H9 (cell line): ENCODE measurements at regions not wholly inside any gene's neighbourhood (a gene's known extent, or its start where the extent isn't known, plus 50 kb on each side); places are given as distances from the start of the nearest gene placed in this dataset.

Source experiments
- DNase-seq: peaks from one replicate; pipeline ENCODE4 v3.0.0-alpha.2; 2017
- H2AFZ ChIP-seq: one replicate; pipeline ENCODE4 v1.6.1; 2013; ENCODE audit warnings: mild to moderate bottlenecking, low read length, control low read depth, moderate library complexity
- H2AK5ac ChIP-seq: 2 replicates; pipeline ENCODE4 v1.6.1; 2013; ENCODE audit warnings: low read length, control low read depth, mixed read lengths; ENCODE audit not compliant: insufficient read length
- H2BK120ac ChIP-seq: one replicate; pipeline ENCODE4 v1.6.1; 2013; ENCODE audit warnings: low read depth, mild to moderate bottlenecking, low read length, control low read depth, inconsistent platforms; ENCODE audit not compliant: poor library complexity, severe bottlenecking
- H2BK12ac ChIP-seq: 2 replicates; pipeline ENCODE4 v1.6.1; 2013; ENCODE audit warnings: low read length, control low read depth, mixed read lengths, low read depth; ENCODE audit not compliant: insufficient read length
- H2BK15ac ChIP-seq: 2 replicates; pipeline ENCODE4 v1.6.1; 2013; ENCODE audit warnings: low read depth, low read length, control low read depth
- H2BK20ac ChIP-seq: one replicate; pipeline ENCODE4 v1.6.1; 2013; ENCODE audit warnings: low read depth, mild to moderate bottlenecking, low read length, control low read depth, inconsistent platforms; ENCODE audit not compliant: poor library complexity, severe bottlenecking
- H2BK5ac ChIP-seq: 2 replicates; pipeline ENCODE4 v1.6.1; 2013; ENCODE audit warnings: low read length, control low read depth, mixed read lengths; ENCODE audit not compliant: insufficient read length
- H3K14ac ChIP-seq: 2 replicates; pipeline ENCODE4 v1.6.1; 2013; ENCODE audit warnings: low read length, control low read depth; ENCODE audit not compliant: insufficient read depth
- H3K18ac ChIP-seq: 2 replicates; pipeline ENCODE4 v1.6.1; 2013; ENCODE audit warnings: low read depth, mild to moderate bottlenecking, mixed read lengths, low read length, control low read depth; ENCODE audit not compliant: insufficient read length
- H3K23ac ChIP-seq: 2 replicates; pipeline ENCODE4 v1.6.1; 2013; ENCODE audit warnings: low read length, control low read depth, mixed read lengths, low read depth; ENCODE audit not compliant: insufficient read length
- H3K23me2 ChIP-seq: 2 replicates; pipeline ENCODE4 v1.6.1; 2013; ENCODE audit warnings: low read depth, mild to moderate bottlenecking, mixed read lengths, low read length, control low read depth; ENCODE audit not compliant: insufficient read length, poor library complexity, severe bottlenecking
- H3K27ac ChIP-seq: 2 replicates; pipeline ENCODE4 v1.5.1; 2013; ENCODE audit warnings: low read length, control low read depth, mixed read lengths, low read depth; ENCODE audit not compliant: insufficient read length
- H3K27me3 ChIP-seq: 2 replicates; pipeline ENCODE4 v1.6.1; 2013; ENCODE audit warnings: low read length, control low read depth, inconsistent platforms; ENCODE audit not compliant: insufficient read depth
- H3K4ac ChIP-seq: 2 replicates; pipeline ENCODE4 v1.6.1; 2013; ENCODE audit warnings: low read depth, mild to moderate bottlenecking, control low read depth, inconsistent platforms, low read length, moderate library complexity
- H3K4me1 ChIP-seq: 2 replicates; pipeline ENCODE4 v1.6.1; 2013; ENCODE audit warnings: low read length, control low read depth, inconsistent platforms; ENCODE audit not compliant: insufficient read depth
- H3K4me2 ChIP-seq: 2 replicates; pipeline ENCODE4 v1.6.1; 2013; ENCODE audit warnings: low read length, control low read depth, mixed read lengths; ENCODE audit not compliant: insufficient read length, insufficient read depth
- H3K56ac ChIP-seq: 2 replicates; pipeline ENCODE4 v1.6.1; 2013; ENCODE audit warnings: low read depth, mild to moderate bottlenecking, mixed read lengths, low read length, control low read depth; ENCODE audit not compliant: insufficient read length
- H3K79me1 ChIP-seq: 2 replicates; pipeline ENCODE4 v1.6.1; 2013; ENCODE audit warnings: low read depth, mild to moderate bottlenecking, moderate library complexity, low read length, control low read depth, inconsistent platforms; ENCODE audit not compliant: insufficient read depth, poor library complexity, severe bottlenecking
- H3K79me2 ChIP-seq: 2 replicates; pipeline ENCODE4 v1.6.1; 2013; ENCODE audit warnings: low read length, control low read depth, inconsistent platforms; ENCODE audit not compliant: insufficient read depth
- H3K9ac ChIP-seq: 2 replicates; pipeline ENCODE4 v1.6.1; 2013; ENCODE audit warnings: low read length, control low read depth, mixed read lengths; ENCODE audit not compliant: insufficient read length; ENCODE audit errors: extremely low read depth
- H3K9me3 ChIP-seq: one replicate; pipeline ENCODE4 v1.6.1; 2013; ENCODE audit warnings: low read depth, low read length, inconsistent platforms; ENCODE audit not compliant: control insufficient read depth
- H3T11ph ChIP-seq: one replicate; pipeline ENCODE4 v1.6.1; 2013; ENCODE audit warnings: mild to moderate bottlenecking, low read length, control low read depth, inconsistent platforms
- H4K20me1 ChIP-seq: one replicate; pipeline ENCODE4 v1.6.1; 2013; ENCODE audit not compliant: control insufficient read depth, insufficient read length, insufficient read depth
- H4K5ac ChIP-seq: 2 replicates; pipeline ENCODE4 v1.6.1; 2013; ENCODE audit warnings: low read depth, mild to moderate bottlenecking, mixed read lengths, low read length, control low read depth; ENCODE audit not compliant: insufficient read length
- H4K8ac ChIP-seq: replicated peaks from 2 replicates; pipeline ENCODE4 v1.6.1; 2013; ENCODE audit warnings: low read length, control low read depth, mixed read lengths, low read depth; ENCODE audit not compliant: insufficient read length
- H4K91ac ChIP-seq: 2 replicates; pipeline ENCODE4 v1.6.1; 2013; ENCODE audit warnings: low read depth, mild to moderate bottlenecking, moderate library complexity, mixed read lengths, low read length, control low read depth; ENCODE audit not compliant: insufficient read length
- H3K27ac Mint-ChIP-seq, 3 experiments: 2 replicates in 2 of 3; 3 replicates in 1 of 3; pipeline ENCODE4 v1.8.0; 2020 to 2021; ENCODE audit warnings: mixed read lengths in 3 of 3, mild to moderate bottlenecking in 1 of 3, moderate library complexity in 1 of 3
- H3K27me3 Mint-ChIP-seq: 2 replicates; pipeline ENCODE4 v1.8.0; 2021; ENCODE audit warnings: low read depth, mild to moderate bottlenecking, moderate library complexity, mixed read lengths
- H3K36me3 Mint-ChIP-seq, 3 experiments: 2 replicates in 2 of 3; 3 replicates in 1 of 3; pipeline ENCODE4 v1.8.0; 2020 to 2021; ENCODE audit warnings: low read depth in 3 of 3, mixed read lengths in 3 of 3; ENCODE audit not compliant: insufficient read depth in 1 of 3
- H3K4me1 Mint-ChIP-seq, 2 experiments: 2 replicates each; pipeline ENCODE4 v1.8.0; 2020; ENCODE audit warnings: mixed read lengths in 2 of 2
- H3K4me3 Mint-ChIP-seq, 2 experiments: 2 replicates in 1 of 2; 3 replicates in 1 of 2; pipeline ENCODE4 v1.8.0; 2020 to 2021; ENCODE audit warnings: mild to moderate bottlenecking in 2 of 2, mixed read lengths in 2 of 2, moderate library complexity in 1 of 2
- H3K9me3 Mint-ChIP-seq, 2 experiments: 2 replicates in 1 of 2; 3 replicates in 1 of 2; pipeline ENCODE4 v1.8.0; 2020; ENCODE audit warnings: mild to moderate bottlenecking in 2 of 2, mixed read lengths in 2 of 2, moderate library complexity in 1 of 2
- WGBS: extraction: QIAGEN DNeasy Blood & Tissue Kit; methylation state at CpG from one replicate; pipeline ENCODE4 v1.1.7; 2013; ENCODE audit warnings: missing lambda C conversion rate, low lambda C conversion rate, mixed read lengths; ENCODE audit not compliant: insufficient read length; ENCODE audit errors: extremely low coverage; 5-methylcytosine and 5-hydroxymethylcytosine counted together
- TF ChIP-seq, protein P1 (sequence below): fragments of 200-600 bp; sonication (generic); conservative IDR thresholded peaks from 3 replicates; pipeline ENCODE4 v1.8.0; 2021; ENCODE audit warnings: antibody characterized with exemption, mild to moderate bottlenecking

DNA sequence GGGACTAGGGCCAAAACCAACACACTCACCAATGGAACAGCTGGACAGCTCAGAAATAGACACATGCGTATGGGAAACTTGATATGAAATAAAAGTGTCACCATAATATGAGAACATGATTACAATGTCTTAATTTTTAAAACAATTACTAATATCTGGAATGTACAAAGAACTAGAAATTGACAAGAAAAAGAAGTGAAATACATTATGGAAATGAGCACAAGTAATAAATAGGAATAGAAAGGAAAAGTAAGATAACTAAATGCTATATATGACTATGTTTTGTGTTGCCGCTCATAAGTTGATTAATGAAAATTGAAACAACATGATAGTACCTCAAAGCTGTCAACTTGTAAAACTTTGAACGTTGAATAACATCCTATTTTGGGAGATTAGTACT, 801.1 kb downstream of the SLITRK5 start:
- Histone ChIP-seq H4K5ac (no peak overlapping the region), H2BK12ac (no peak overlapping the region), H3K27me3 (no peaks in the 10 kb centered on the region), H2AK5ac (no peak overlapping the region), H3K56ac (no peak overlapping the region), H3K9me3 (no peaks in the 10 kb centered on the region), H2BK15ac (no peak overlapping the region), H3K23me2 (no peaks in the 10 kb centered on the region), H4K91ac (no peak overlapping the region), H3K27ac (no peak overlapping the region), H4K8ac (no peak overlapping the region), H2AFZ (no peak overlapping the region), H3K4ac (no peak overlapping the region), H2BK120ac (no peak overlapping the region), H4K20me1 (no peaks in the 10 kb centered on the region), H3K23ac (no peak overlapping the region), H3K18ac (no peak overlapping the region), H3K9ac (no peak overlapping the region), H2BK20ac (no peak overlapping the region), H3K4me2 (no peak overlapping the region), H3K14ac (no peak overlapping the region), H2BK5ac (no peak overlapping the region), H3K79me1 (no peaks in the 10 kb centered on the region), H3T11ph (no peak overlapping the region), H3K79me2 (no peaks in the 10 kb centered on the region), H3K4me1 (no peaks in the 10 kb centered on the region)
- DNase-seq = no peak
- H3K36me3 Mint-ChIP-seq = peaks cover 0 to 4% (median 0%) of the 10 kb centered on the region in 3 experiments; a peak in 2 of 7 replicates
- no peaks in the 10 kb centered on the region for H3K27me3 Mint-ChIP-seq
- H3K4me1 Mint-ChIP-seq = 0 out of 4 replicates have a peak, but pooled peaks cover 0 to 2% of the 10 kb centered on the region in 2 experiments
- peaks cover 0 to 3% of the 10 kb centered on the region in 2 experiments; a peak in 2 of 5 replicates for H3K9me3 Mint-ChIP-seq
- TF ChIP-seq, protein P1, sequence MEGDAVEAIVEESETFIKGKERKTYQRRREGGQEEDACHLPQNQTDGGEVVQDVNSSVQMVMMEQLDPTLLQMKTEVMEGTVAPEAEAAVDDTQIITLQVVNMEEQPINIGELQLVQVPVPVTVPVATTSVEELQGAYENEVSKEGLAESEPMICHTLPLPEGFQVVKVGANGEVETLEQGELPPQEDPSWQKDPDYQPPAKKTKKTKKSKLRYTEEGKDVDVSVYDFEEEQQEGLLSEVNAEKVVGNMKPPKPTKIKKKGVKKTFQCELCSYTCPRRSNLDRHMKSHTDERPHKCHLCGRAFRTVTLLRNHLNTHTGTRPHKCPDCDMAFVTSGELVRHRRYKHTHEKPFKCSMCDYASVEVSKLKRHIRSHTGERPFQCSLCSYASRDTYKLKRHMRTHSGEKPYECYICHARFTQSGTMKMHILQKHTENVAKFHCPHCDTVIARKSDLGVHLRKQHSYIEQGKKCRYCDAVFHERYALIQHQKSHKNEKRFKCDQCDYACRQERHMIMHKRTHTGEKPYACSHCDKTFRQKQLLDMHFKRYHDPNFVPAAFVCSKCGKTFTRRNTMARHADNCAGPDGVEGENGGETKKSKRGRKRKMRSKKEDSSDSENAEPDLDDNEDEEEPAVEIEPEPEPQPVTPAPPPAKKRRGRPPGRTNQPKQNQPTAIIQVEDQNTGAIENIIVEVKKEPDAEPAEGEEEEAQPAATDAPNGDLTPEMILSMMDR = no peak
- H3K27ac Mint-ChIP-seq = no peak overlapping the region
- H3K4me3 Mint-ChIP-seq = no peak overlapping the region
- no CpG with 5 or more reads among the region's 3 CpGs for WGBS
